Adrenal gland (tissue), 9 donors: ENCODE measurements at regions not wholly inside any gene's neighbourhood (a gene's known extent, or its start where the extent isn't known, plus 50 kb on each side); places are given as distances from the start of the nearest gene placed in this dataset.

Experiments
- DNase-seq, 7 donors: peaks; one replicate each; pipeline ENCODE4 v3.0.0-alpha.2; 2019 to 2020
- H3K27ac ChIP-seq, 5 donors: fragments of 200-600 bp; sonication (generic) in 4 of 5; 1 replicate in 3 of 5; 2 replicates in 2 of 5; pipeline versions ENCODE4 v1.5.1 to v1.8.0; 2016 to 2020; ENCODE audit warnings: mild to moderate bottlenecking in 1 of 5
- H3K27me3 ChIP-seq: fragments of 200-600 bp; 2 replicates; pipeline ENCODE4 v1.8.0; 2021
- H3K36me3 ChIP-seq, 2 donors: fragments of 200-600 bp; replicated peaks in 1 of 2; 1 replicate in 1 of 2; 2 replicates in 1 of 2; pipeline versions ENCODE4 v1.5.1 to v1.8.0; 2018 to 2022
- H3K4me1 ChIP-seq, 2 donors: fragments of 200-600 bp; replicated peaks in 1 of 2; 1 replicate in 1 of 2; 2 replicates in 1 of 2; pipeline versions ENCODE4 v1.5.1 to v1.8.0; 2018 to 2021
- H3K4me3 ChIP-seq, 4 donors: fragments of 200-600 bp; sonication (generic) in 3 of 4; one replicate each; pipeline ENCODE4 v1.5.1; 2016 to 2018
- H3K9me3 ChIP-seq, 3 donors: fragments of 200-600 bp; sonication (generic) in 1 of 3; replicated peaks in 1 of 3; 1 replicate in 2 of 3; 2 replicates in 1 of 3; pipeline versions ENCODE4 v1.5.1 to v1.8.0; 2016 to 2021
- CTCF ChIP-seq, 6 experiments: fragments of 450-650 bp in 4 of 6; fragments of 200-600 bp in 2 of 6; sonication (generic) in 1 of 6; IDR thresholded peaks; 1 replicate in 5 of 6; 2 replicates in 1 of 6; pipeline versions ENCODE4 v1.5.1 to v1.8.0; 2016 to 2021; ENCODE audit warnings: antibody characterized with exemption in 6 of 6, mild to moderate bottlenecking in 2 of 6, moderate library complexity in 1 of 6
- POLR2A ChIP-seq, 2 donors: fragments of 450-650 bp; IDR thresholded peaks; one replicate each; pipeline ENCODE4 v1.6.1; 2017; ENCODE audit warnings: antibody characterized with exemption in 2 of 2, mild to moderate bottlenecking in 2 of 2, moderate library complexity in 1 of 2
- WGBS, 4 donors: extraction: QIAGEN DNeasy Blood & Tissue Kit in 2 of 4; methylation state at CpG; one replicate each; pipeline versions ENCODE4 v1.1.5 to v1.1.7; 2013 to 2017; 5-methylcytosine and 5-hydroxymethylcytosine counted together
- intact Hi-C, 2 donors: fragments of 100-400 bp; cut with DNase I; formaldehyde crosslinking; loops; one replicate each; pipeline versions ENCODE4 v1.14.1 to v1.15.0; 2022 to 2023
- donor health status: healthy with polysubstance abuse.
- donor health status: Bipolar disorder and iron deficiency.
- donor health status: DM: yes; HTN: yes; CAD: no.
- donor health status: DM: no; HTN: no; CAD: no.
- donor health status: DM: no; HTN: no; CAD: no.

GRCh38 chr17:53659181-53659580 lies 163.5 kb upstream of the KIF2B start:
- no peaks in the 10 kb centered on the region for H3K4me1 ChIP-seq
- H3K4me3 ChIP-seq: no peak overlapping the region
- no peaks in the 10 kb centered on the region for H3K36me3 ChIP-seq
- no peak for DNase-seq
- TF ChIP-seq CTCF (IDR thresholded peaks at IDR 0.05) (no peak), POLR2A (IDR thresholded peaks at IDR 0.05) (no peak)
- H3K27me3 ChIP-seq: no peaks in the 10 kb centered on the region
- WGBS, 4 donors: 56 to 72% (median 71%) methylated on average over 1 of the region's 1 CpG
- no peaks in the 10 kb centered on the region for H3K9me3 ChIP-seq
- H3K27ac ChIP-seq: no peak overlapping the region
- intact Hi-C loops: no loop called here

- TF ChIP-seq POLR2A (IDR thresholded peaks at IDR 0.05) (no peak), CTCF (IDR thresholded peaks at IDR 0.05) (no peak)
- intact Hi-C loops: no loop called here
- no peak overlapping the region for H3K4me3 ChIP-seq
- no peaks in the 10 kb centered on the region for H3K9me3 ChIP-seq
- H3K4me1 ChIP-seq: no peaks in the 10 kb centered on the region
- no peaks in the 10 kb centered on the region for H3K27me3 ChIP-seq
- no peak overlapping the region for H3K27ac ChIP-seq
- 75 to 89% (median 82%) methylated on average over 1 of the region's 1 CpG for WGBS, 4 donors
- no peak for DNase-seq
- no peaks in the 10 kb centered on the region for H3K36me3 ChIP-seq
These were observed 167.1 kb upstream of the KIF2B start for GRCh38 chr17:53655591-53655990.

- intact Hi-C loops: no loop called here
- Histone ChIP-seq H3K9me3 (no peaks in the 10 kb centered on the region), H3K36me3 (no peaks in the 10 kb centered on the region), H3K27ac (no peak overlapping the region), H3K4me1 (no peaks in the 10 kb centered on the region), H3K27me3 (no peaks in the 10 kb centered on the region), H3K4me3 (no peak overlapping the region)
- no peak for TF ChIP-seq CTCF (IDR thresholded peaks at IDR 0.05)
- TF ChIP-seq POLR2A (IDR thresholded peaks at IDR 0.05): no peak
- WGBS, 4 donors: 75 to 83% (median 79%) methylated on average over 1 of the region's 1 CpG
- DNase-seq: no peak
These were observed 173.5 kb upstream of the KIF2B start for GRCh38 chr17:53649201-53649600.

GRCh38 chr17:53646835-53647234 lies 175.9 kb upstream of the KIF2B start:
- TF ChIP-seq POLR2A (IDR thresholded peaks at IDR 0.05) (no peak), CTCF (IDR thresholded peaks at IDR 0.05) (no peak)
- Histone ChIP-seq H3K27ac (no peak overlapping the region), H3K9me3 (no peaks in the 10 kb centered on the region), H3K4me3 (no peak overlapping the region), H3K36me3 (no peaks in the 10 kb centered on the region), H3K27me3 (no peaks in the 10 kb centered on the region), H3K4me1 (no peaks in the 10 kb centered on the region)
- 91 to 97% (median 96%) methylated on average over 2 of the region's 2 CpGs for WGBS, 4 donors
- DNase-seq: no peak
- intact Hi-C loops: no loop called here
